ENCODE measurements at regions not wholly inside any gene's neighbourhood (a gene's known extent, or its start where the extent isn't known, plus 50 kb on each side); places are given as distances from the start of the nearest gene placed in this dataset.
"Not testable (repeated sequence)": the region's sequence is repeated elsewhere in the genome, so short reads cannot be mapped to it uniquely, and the experiment has no call there.

DNA sequence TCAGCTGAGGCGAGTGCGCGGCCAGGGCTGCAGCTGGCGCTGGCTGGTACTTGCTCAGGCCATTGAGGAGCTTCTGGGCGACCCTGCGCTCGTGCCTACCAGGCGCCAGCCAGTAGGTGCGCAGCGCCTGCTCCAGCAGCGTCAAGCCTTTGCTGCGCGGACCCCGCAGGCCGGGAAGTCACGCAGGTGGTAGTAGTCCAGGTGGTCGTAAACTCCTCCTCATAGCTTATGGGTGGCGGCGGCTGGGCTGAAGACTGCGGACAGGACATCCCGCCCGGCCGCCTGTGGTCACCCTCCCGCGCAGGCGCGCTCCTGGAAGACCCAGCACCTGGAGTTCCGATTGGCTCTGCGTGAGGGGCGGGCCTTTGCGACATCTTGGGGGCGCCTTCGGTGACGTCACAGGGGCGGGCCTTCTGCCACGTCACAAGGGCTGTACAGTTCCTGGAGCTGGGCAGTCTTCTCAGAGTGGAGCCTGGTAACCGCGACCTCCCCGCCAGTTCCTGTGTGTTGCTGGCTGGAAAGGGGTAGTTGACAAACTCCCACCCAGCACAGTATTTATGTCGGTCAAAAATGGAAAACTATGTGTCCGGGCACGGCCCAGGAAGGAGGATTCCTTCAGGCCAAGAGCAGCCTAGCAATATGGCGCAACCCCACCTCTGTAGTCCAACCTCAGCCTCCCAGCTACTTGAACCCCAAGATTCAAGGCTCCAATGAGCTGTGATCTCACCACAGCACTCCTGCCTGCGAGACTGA, 102.2 kb upstream of the VKORC1L1 start:
- intact Hi-C loops (cut with DNase I) = not testable (repeated sequence)
- TF ChIP-seq POLR2AphosphoS5 (IDR thresholded peaks at IDR 0.05) = peak; percentile 84 to 96 (median 90)
- TF ChIP-seq, protein P1, sequence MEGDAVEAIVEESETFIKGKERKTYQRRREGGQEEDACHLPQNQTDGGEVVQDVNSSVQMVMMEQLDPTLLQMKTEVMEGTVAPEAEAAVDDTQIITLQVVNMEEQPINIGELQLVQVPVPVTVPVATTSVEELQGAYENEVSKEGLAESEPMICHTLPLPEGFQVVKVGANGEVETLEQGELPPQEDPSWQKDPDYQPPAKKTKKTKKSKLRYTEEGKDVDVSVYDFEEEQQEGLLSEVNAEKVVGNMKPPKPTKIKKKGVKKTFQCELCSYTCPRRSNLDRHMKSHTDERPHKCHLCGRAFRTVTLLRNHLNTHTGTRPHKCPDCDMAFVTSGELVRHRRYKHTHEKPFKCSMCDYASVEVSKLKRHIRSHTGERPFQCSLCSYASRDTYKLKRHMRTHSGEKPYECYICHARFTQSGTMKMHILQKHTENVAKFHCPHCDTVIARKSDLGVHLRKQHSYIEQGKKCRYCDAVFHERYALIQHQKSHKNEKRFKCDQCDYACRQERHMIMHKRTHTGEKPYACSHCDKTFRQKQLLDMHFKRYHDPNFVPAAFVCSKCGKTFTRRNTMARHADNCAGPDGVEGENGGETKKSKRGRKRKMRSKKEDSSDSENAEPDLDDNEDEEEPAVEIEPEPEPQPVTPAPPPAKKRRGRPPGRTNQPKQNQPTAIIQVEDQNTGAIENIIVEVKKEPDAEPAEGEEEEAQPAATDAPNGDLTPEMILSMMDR (IDR thresholded peaks at IDR 0.05) = peak in 1 of 4 experiments; percentile 14
- TF ChIP-seq POLR2A (IDR thresholded peaks at IDR 0.05) = peak; percentile 66 to 76
- WGBS, 2 donors = 1 to 3% methylated on average over 44 of the region's 44 CpGs

DNA sequence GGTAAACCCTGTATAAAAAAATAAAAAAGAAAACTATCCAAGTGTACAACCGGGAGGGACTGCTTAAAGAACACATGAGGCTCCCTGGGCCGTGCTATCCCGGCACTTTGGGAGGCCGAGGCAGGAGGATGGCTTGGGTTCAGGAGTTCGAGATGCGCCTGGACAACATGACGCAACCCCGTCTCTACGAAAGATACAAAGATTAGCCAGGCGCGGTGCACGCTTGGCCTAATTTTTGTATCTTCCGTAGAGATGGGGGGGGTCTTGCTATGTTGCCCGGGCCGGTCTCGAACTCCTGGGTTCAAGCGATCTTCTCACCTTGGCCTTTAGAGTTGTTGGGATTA, 101.7 kb upstream of the VKORC1L1 start:
- DNase-seq; intact Hi-C loops (cut with DNase I): not testable (repeated sequence)
- WGBS, 2 donors = 87 to 94% methylated on average over 17 of the region's 17 CpGs

More for the DNA sequence above, 102.2 kb upstream of the VKORC1L1 start:
- peak; percentile 99 for DNase-seq
- Histone ChIP-seq H3K27ac (peak overlapping the region; percentile 83 to 87 (median 85)), H3K4me3 (peak overlapping the region; percentile 62 to 93 (median 68))
- not testable (repeated sequence) for H3K36me3 ChIP-seq, H3K4me1 ChIP-seq, H3K9me3 ChIP-seq, H3K27me3 ChIP-seq

DNA sequence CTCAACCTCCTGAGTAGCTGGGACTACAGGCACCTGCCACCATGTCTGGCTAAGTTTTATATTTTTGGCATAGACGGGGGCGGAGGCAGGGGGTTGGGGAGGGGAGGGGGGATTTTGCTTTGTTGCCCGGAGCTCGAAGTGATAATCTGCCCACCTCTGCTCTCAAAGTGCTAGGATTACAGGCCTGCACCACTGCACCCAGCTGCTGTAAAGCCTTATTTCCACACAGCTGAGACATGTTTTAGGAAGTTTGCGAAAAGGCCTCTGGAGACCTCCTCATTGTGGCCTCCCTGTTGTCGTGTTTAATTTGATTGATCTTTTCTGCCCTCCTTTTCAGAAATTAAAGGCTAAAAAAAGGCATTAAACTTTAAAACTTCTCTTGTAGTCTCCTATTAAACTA, 96.2 kb upstream of the VKORC1L1 start:
- DNase-seq; H3K27ac ChIP-seq; intact Hi-C loops (cut with DNase I); H3K4me3 ChIP-seq; H3K36me3 ChIP-seq; H3K9me3 ChIP-seq; H3K27me3 ChIP-seq; H3K4me1 ChIP-seq: not testable (repeated sequence)
- 88 to 89% methylated on average over 6 of the region's 6 CpGs for WGBS, 2 donors

More for the DNA sequence above, 101.7 kb upstream of the VKORC1L1 start:
- H3K9me3 ChIP-seq, H3K36me3 ChIP-seq, H3K27me3 ChIP-seq, H3K4me1 ChIP-seq: not testable (repeated sequence)
- Histone ChIP-seq H3K27ac (peak overlapping the region; percentile 83 to 87 (median 85)), H3K4me3 (peak overlapping the region; percentile 62 to 93 (median 68))

DNA sequence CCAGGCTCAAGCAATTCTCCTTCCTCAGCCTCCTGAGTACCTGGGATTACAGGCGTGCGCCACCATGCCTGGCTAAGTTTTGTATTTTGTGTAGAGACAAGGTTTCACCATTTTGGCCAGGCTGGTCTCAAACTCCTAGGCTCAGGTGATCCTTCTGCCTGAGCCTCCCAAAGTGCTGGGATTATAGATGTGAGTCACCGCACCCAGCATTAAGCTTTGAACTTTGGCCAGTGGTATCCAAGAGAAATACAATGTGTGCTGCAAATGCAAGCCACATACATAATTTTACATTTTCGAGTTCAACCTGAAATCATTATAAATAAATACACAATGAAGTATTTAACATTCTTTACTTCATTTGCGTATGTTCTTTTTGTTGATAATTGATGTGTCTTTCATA, 82.9 kb upstream of the VKORC1L1 start:
- H3K4me3 ChIP-seq; H3K36me3 ChIP-seq; H3K27me3 ChIP-seq; H3K9me3 ChIP-seq; DNase-seq; intact Hi-C loops (cut with DNase I); H3K27ac ChIP-seq; H3K4me1 ChIP-seq: not testable (repeated sequence)
- WGBS, 2 donors = 92 to 96% methylated on average over 5 of the region's 5 CpGs

DNA sequence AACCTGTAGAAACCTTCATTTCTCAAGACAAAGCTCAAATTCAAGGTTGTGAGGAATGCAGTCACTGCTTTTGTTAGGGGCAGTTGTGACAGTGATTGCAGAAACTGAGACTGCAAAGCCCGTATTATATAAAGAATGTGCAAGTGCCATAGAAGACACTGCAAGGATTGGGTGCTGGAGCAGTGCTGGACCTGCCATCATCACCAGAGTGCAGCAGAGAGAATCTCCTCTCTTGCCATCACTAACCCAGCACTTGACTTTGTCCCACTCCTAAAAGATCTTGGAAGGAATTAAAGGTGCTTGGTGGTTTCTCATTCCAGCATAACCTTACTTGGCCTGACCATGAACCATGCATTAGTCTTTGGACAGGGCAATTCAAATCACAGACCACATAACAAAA, 81.1 kb upstream of the VKORC1L1 start:
- H3K4me3 ChIP-seq; H3K4me1 ChIP-seq; H3K36me3 ChIP-seq; H3K27ac ChIP-seq; H3K27me3 ChIP-seq; H3K9me3 ChIP-seq; DNase-seq; intact Hi-C loops (cut with DNase I): not testable (repeated sequence)
- 46 to 65% methylated on average over 1 of the region's 1 CpG for WGBS, 2 donors

DNA sequence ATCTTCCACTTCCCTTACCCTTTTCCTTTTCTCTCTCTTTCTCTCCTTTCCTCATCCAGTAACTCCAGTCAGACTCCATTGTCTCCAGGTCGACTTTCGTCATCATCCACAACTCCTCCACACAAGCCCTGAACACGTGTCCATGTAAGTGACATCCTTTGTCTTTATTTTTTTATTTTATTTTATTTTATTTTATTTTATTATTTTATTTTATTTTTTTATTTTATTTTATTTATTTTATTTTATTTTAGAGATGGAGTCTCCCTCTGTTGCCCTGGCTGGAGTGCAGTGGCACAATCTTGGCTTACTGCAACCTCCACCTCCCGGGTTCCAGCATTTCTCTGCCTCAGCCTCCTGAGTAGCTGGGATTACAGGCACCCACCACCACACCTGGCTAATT, 80.1 kb upstream of the VKORC1L1 start:
- H3K9me3 ChIP-seq = not testable (repeated sequence)

DNA sequence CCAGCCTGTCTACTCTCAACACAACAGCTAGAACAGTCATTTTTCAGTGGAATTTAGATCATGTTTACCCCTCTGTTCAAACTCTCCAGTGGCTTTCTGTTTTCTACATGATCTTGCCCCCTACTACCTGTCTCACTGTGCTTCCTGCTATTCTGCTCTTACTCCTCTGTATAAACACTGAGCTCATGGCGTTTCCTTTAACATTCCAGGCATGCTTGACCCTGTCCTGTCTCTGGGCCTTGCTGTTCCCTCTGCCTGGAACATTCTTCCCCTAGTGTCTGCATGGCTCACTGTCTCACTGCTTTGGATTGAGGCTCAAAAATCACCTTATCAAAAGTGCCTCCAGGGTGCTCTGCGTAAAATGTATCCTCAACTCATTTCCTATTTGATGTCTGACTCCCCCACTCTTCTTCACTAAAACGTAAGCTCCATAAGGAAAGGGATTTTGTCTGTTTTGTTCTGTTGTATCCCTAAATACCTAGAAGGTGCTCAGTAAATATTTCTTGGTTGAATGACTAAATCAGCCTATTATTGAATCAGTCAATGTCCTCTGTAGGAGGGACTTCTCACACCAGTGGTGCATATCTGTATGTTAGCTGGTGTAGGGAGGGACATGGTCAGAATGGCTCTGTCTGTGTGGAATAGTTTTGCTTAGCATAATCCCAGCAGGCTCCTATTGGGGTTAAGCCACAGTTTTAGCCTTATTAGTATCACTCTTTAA, 78.0 kb upstream of the VKORC1L1 start:
- DNase-seq; H3K4me1 ChIP-seq; intact Hi-C loops (cut with DNase I); H3K27me3 ChIP-seq; H3K4me3 ChIP-seq; H3K9me3 ChIP-seq; H3K36me3 ChIP-seq: not testable (repeated sequence)
- WGBS, 2 donors = 81 to 85% methylated on average over 3 of the region's 3 CpGs
- H3K27ac ChIP-seq = peak overlapping the region in 1 of 4 donors; percentile 56

More for the DNA sequence above, 80.1 kb upstream of the VKORC1L1 start:
- H3K27ac ChIP-seq; H3K4me3 ChIP-seq; intact Hi-C loops (cut with DNase I); H3K36me3 ChIP-seq; DNase-seq; H3K27me3 ChIP-seq; H3K4me1 ChIP-seq: not testable (repeated sequence)
- 92 to 95% methylated on average over 4 of the region's 4 CpGs for WGBS, 2 donors

DNA sequence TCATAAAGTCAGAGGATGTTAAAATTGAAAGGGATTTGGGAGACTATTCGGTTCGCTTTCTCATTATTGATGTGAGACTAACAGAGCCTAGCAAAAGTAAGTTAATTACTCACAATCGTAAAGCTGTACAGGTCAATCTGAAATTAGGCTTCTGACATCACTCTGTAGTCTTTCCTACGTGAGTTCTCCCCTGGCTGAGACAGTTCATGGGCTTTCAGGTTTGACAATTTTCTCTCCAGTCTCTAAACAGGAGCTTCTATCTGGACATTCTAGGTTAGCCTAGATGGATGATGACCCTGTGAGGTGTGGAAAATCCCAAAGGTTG, 77.5 kb upstream of the VKORC1L1 start:
- 85 to 92% methylated on average over 4 of the region's 4 CpGs for WGBS, 2 donors
- intact Hi-C loops (cut with DNase I); H3K4me1 ChIP-seq; H3K36me3 ChIP-seq; H3K27me3 ChIP-seq; H3K4me3 ChIP-seq; H3K9me3 ChIP-seq; DNase-seq: not testable (repeated sequence)
- H3K27ac ChIP-seq = peak overlapping the region in 1 of 4 donors; percentile 56
